ENCODE measurements at regions not wholly inside any gene's neighbourhood (a gene's known extent, or its start where the extent isn't known, plus 50 kb on each side); places are given as distances from the start of the nearest gene placed in this dataset.

DNA sequence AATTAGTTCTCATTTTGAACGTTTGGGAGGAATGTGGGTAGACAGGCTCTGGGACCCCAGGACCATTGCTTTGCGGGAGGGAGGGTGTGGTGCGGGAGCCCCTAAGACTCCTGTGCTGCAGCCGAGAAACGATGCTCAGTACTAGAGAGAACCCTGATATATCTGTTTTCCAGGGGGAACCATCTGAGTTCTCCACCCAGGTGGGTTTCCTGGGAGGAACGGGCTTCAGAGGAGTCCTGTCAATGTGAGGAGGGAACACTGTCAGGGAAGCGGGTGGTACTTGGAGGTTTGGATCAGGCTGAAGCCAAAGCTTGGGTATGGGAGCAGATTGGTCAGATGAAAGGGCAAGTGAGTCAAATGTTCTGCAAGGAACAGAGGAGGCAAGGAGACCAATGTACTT is 358.0 kb downstream of the FGF9 start:
- TF ChIP-seq, protein P1, sequence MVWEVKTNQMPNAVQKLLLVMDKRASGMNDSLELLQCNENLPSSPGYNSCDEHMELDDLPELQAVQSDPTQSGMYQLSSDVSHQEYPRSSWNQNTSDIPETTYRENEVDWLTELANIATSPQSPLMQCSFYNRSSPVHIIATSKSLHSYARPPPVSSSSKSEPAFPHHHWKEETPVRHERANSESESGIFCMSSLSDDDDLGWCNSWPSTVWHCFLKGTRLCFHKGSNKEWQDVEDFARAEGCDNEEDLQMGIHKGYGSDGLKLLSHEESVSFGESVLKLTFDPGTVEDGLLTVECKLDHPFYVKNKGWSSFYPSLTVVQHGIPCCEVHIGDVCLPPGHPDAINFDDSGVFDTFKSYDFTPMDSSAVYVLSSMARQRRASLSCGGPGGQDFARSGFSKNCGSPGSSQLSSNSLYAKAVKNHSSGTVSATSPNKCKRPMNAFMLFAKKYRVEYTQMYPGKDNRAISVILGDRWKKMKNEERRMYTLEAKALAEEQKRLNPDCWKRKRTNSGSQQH (CRISPR knock-in tag; IDR thresholded peaks at IDR 0.05) = no peak
- TF ChIP-seq, protein P2, sequence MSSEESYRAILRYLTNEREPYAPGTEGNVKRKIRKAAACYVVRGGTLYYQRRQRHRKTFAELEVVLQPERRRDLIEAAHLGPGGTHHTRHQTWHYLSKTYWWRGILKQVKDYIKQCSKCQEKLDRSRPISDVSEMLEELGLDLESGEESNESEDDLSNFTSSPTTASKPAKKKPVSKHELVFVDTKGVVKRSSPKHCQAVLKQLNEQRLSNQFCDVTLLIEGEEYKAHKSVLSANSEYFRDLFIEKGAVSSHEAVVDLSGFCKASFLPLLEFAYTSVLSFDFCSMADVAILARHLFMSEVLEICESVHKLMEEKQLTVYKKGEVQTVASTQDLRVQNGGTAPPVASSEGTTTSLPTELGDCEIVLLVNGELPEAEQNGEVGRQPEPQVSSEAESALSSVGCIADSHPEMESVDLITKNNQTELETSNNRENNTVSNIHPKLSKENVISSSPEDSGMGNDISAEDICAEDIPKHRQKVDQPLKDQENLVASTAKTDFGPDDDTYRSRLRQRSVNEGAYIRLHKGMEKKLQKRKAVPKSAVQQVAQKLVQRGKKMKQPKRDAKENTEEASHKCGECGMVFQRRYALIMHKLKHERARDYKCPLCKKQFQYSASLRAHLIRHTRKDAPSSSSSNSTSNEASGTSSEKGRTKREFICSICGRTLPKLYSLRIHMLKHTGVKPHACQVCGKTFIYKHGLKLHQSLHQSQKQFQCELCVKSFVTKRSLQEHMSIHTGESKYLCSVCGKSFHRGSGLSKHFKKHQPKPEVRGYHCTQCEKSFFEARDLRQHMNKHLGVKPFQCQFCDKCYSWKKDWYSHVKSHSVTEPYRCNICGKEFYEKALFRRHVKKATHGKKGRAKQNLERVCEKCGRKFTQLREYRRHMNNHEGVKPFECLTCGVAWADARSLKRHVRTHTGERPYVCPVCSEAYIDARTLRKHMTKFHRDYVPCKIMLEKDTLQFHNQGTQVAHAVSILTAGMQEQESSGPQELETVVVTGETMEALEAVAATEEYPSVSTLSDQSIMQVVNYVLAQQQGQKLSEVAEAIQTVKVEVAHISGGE (CRISPR knock-in tag; IDR thresholded peaks at IDR 0.05) = no peak
- TF ChIP-seq ZZZ3 (IDR thresholded peaks at IDR 0.05) (no peak), KLF13 (tag; IDR thresholded peaks at IDR 0.05; ENCODE audit: borderline replicate concordance, low read depth) (no peak), POLR2AphosphoS5 (IDR thresholded peaks at IDR 0.05; ENCODE audit: control insufficient read depth, insufficient read depth, low read depth, low read length) (no peak), RCOR1 (IDR thresholded peaks at IDR 0.05; ENCODE audit: borderline replicate concordance in 1 of 2, low read depth in 2 of 2, low read length in 2 of 2) (no peak), ZNF12 (CRISPR knock-in tag; IDR thresholded peaks at IDR 0.05) (no peak), SMAD1 (IDR thresholded peaks at IDR 0.05; ENCODE audit: low read depth, low read length, partially characterized antibody) (no peak), FOXK1 (CRISPR knock-in tag; IDR thresholded peaks at IDR 0.05; ENCODE audit: borderline replicate concordance) (no peak), CBX5 (IDR thresholded peaks at IDR 0.05; ENCODE audit: borderline replicate concordance, low read depth) (no peak)
- TF ChIP-seq, protein P3, sequence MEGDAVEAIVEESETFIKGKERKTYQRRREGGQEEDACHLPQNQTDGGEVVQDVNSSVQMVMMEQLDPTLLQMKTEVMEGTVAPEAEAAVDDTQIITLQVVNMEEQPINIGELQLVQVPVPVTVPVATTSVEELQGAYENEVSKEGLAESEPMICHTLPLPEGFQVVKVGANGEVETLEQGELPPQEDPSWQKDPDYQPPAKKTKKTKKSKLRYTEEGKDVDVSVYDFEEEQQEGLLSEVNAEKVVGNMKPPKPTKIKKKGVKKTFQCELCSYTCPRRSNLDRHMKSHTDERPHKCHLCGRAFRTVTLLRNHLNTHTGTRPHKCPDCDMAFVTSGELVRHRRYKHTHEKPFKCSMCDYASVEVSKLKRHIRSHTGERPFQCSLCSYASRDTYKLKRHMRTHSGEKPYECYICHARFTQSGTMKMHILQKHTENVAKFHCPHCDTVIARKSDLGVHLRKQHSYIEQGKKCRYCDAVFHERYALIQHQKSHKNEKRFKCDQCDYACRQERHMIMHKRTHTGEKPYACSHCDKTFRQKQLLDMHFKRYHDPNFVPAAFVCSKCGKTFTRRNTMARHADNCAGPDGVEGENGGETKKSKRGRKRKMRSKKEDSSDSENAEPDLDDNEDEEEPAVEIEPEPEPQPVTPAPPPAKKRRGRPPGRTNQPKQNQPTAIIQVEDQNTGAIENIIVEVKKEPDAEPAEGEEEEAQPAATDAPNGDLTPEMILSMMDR (IDR thresholded peaks at IDR 0.05 in 2 of 3, conservative IDR thresholded peaks at IDR 0.05 in 1 of 3; ENCODE audit: insufficient read depth in 2 of 3, low read depth in 1 of 3, low read length in 3 of 3) = no peak
